GM12874 (cell line): ENCODE measurements at regions not wholly inside any gene's neighbourhood (a gene's known extent, or its start where the extent isn't known, plus 50 kb on each side); places are given as distances from the start of the nearest gene placed in this dataset.

Source experiments
- TF ChIP-seq, protein P1 (sequence below): IDR thresholded peaks from 2 replicates; pipeline ENCODE4 v1.5.1; 2011; ENCODE audit warnings: low read depth, mild to moderate bottlenecking, control low read depth, low read length, moderate library complexity; ENCODE audit not compliant: insufficient read depth

DNA sequence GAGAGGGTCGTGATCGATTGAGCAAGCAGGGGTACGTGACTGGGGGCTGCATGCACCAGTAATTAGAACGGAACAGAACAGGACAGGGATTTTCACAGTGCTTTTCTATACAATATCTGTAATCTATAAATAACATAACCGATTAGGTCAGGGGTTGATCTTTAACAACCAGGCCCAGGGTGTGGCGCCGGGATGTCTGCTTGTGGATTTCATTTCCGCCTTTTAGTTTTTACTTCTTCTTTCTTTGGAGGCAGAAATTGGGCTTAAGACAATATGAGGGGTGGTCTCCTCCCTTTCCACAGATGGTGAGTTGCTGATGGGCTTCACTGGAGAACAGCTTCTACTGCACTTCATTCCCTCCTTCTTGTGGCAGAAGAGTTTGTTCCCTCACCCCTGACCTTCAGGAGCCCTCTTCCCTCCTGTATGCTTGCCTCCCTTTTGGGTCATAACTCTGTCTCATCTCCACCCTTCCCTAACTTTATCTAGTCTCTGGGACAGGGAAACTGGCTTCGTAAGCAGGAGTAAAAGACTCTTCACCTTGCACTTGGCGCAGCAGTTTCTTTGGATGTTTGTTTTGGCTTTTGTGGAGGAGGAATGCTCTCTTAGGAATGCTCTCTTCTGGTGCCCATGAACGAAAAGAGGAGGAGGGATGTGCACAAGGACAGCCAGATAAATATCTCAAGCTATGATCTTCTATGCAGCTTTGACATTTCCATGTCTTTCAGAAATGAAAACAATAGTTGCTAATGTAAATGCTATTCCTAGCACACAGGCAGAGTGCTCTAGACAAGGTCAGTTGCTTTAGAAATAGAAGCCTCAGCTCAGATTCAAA lies 139.8 kb upstream of the RPS23 start:
- TF ChIP-seq, protein P1, sequence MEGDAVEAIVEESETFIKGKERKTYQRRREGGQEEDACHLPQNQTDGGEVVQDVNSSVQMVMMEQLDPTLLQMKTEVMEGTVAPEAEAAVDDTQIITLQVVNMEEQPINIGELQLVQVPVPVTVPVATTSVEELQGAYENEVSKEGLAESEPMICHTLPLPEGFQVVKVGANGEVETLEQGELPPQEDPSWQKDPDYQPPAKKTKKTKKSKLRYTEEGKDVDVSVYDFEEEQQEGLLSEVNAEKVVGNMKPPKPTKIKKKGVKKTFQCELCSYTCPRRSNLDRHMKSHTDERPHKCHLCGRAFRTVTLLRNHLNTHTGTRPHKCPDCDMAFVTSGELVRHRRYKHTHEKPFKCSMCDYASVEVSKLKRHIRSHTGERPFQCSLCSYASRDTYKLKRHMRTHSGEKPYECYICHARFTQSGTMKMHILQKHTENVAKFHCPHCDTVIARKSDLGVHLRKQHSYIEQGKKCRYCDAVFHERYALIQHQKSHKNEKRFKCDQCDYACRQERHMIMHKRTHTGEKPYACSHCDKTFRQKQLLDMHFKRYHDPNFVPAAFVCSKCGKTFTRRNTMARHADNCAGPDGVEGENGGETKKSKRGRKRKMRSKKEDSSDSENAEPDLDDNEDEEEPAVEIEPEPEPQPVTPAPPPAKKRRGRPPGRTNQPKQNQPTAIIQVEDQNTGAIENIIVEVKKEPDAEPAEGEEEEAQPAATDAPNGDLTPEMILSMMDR: no peak

DNA sequence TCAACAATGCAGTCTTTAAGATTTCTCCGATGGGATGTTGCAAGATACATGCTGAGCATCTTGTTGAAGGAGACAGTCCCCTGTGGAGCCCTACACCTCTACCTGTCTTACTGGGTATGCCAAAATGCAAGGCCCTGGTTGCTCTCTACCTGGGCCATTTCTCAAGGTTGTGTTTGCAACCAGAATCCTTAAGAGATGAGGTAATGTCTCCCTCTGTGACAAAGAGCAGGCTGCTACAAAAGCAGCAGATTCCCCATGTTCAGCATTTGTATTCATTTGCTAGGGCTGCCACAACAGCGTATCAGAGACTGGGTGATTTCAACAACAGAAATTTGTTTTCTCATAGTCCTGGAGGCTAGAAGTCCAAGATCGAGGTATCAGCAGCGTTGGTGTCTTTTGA lies 138.4 kb upstream of the RPS23 start:
- TF ChIP-seq, protein P1: no peak

GRCh38 chr5:82414041-82414388 lies 135.9 kb upstream of the RPS23 start:
- TF ChIP-seq, protein P1: no peak

DNA sequence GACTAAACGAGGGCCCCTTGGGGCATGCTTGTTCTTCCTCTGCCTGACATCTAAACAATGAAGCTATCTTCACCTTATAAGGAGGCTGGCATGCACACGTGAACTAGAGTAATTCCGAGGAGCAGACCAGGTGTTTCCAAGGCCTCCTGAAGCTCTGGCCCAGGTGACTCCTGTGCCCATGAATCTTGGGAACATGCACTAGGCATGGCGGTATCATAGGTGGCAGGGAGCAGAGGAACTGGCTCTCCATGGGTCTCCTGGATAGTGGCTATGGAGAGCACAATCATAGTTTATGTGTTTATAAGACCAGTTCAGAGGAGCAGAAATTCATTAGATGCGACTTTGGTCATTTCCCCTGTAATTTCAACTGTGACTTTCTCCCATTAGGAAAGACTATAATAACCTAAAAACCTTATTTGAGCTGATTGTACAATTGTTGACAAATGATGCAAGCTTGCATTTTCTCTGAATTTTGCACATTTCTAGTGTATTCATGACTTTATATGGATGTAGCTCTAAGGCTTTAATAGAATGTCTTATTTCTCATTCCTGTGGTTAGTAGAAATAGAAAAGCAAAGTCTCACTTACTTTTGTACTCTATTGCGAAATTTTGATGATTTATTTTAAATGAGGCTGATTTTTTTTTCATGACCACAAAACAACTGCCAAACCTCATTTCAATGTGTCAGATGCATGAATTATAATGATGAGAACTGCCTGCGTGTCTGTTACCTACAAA lies 135.3 kb upstream of the RPS23 start:
- TF ChIP-seq, protein P1: no peak

DNA sequence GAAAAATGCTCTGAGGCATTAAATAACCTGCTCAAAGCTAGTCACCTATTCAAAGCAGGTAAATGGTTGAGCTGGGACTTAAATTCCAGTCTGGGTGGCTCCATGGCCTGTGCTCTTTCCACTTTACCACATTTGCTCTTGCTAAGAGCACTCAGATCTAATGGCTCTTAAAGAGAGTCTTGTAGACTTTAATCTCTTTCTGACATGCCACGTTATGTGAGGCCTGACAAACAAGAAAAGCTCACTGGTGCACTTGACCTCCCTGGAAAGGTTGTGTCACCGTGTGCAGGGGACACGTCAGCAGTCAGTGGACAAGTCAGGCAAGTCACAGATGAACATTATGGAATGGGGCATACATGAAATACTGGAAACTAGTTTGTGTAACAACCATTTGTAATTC lies 129.9 kb upstream of the RPS23 start:
- TF ChIP-seq, protein P1: no peak

GRCh38 chr5:82406205-82406773 lies 128.1 kb upstream of the RPS23 start:
- TF ChIP-seq, protein P1: no peak

GRCh38 chr5:82405618-82406204 lies 127.6 kb upstream of the RPS23 start:
- TF ChIP-seq, protein P1: no peak
